Prostate gland (tissue), 2 donors: ENCODE measurements at regions not wholly inside any gene's neighbourhood (a gene's known extent, or its start where the extent isn't known, plus 50 kb on each side); places are given as distances from the start of the nearest gene placed in this dataset.

Source experiments
- POLR2A ChIP-seq: fragments of 450-650 bp; IDR thresholded peaks from one replicate; pipeline ENCODE4 v1.6.1; 2016; ENCODE audit warnings: antibody characterized with exemption, mild to moderate bottlenecking
- POLR2AphosphoS5 ChIP-seq: sonication (generic); formaldehyde crosslinking; IDR thresholded peaks from one replicate; pipeline ENCODE4 v1.6.1; 2017; ENCODE audit warnings: antibody characterized with exemption
- TF ChIP-seq, protein P1 (sequence below), 4 experiments: fragments of 200-600 bp in 2 of 4; fragments of 450-650 bp in 2 of 4; sonication (generic) in 2 of 4; IDR thresholded peaks; 1 replicate in 3 of 4; 2 replicates in 1 of 4; pipeline ENCODE4 v1.5.1; 2016 to 2019; ENCODE audit warnings: antibody characterized with exemption in 4 of 4, mild to moderate bottlenecking in 2 of 4, moderate library complexity in 2 of 4

GRCh38 chr1:100642826-100643225, 76.7 kb upstream of the VCAM1 start:
- TF ChIP-seq POLR2A (no peak), POLR2AphosphoS5 (no peak)
- TF ChIP-seq, protein P1, sequence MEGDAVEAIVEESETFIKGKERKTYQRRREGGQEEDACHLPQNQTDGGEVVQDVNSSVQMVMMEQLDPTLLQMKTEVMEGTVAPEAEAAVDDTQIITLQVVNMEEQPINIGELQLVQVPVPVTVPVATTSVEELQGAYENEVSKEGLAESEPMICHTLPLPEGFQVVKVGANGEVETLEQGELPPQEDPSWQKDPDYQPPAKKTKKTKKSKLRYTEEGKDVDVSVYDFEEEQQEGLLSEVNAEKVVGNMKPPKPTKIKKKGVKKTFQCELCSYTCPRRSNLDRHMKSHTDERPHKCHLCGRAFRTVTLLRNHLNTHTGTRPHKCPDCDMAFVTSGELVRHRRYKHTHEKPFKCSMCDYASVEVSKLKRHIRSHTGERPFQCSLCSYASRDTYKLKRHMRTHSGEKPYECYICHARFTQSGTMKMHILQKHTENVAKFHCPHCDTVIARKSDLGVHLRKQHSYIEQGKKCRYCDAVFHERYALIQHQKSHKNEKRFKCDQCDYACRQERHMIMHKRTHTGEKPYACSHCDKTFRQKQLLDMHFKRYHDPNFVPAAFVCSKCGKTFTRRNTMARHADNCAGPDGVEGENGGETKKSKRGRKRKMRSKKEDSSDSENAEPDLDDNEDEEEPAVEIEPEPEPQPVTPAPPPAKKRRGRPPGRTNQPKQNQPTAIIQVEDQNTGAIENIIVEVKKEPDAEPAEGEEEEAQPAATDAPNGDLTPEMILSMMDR (IDR thresholded peaks at IDR 0.05): no peak
